ENCODE measurements at regions not wholly inside any gene's neighbourhood (a gene's known extent, or its start where the extent isn't known, plus 50 kb on each side); places are given as distances from the start of the nearest gene placed in this dataset.

DNA sequence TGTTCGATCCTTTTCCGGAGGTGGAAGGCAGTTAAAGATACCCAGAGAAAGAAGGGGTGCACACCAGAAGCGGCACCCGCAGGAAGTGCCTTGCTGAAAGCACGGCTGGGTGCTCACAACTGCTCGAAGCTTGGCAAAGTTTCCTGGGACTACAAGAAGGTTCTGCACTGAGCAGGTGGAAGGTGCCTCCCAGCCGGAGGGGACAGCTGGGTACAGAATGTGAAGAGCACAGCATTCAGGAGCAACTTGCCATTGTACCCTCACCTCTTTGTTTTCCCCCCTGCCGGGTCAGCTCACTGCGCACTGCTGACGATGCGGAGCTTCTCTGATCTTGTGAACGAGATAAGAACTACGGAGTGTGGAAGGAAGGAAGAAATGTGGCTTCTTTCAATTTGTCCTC lies 289.2 kb downstream of the FBXW7 start:
- no CpG with 5 or more reads among the region's 13 CpGs for WGBS (ENCODE audit: extremely low coverage, insufficient read length, low lambda C conversion rate)
- H4K8ac ChIP-seq (replicated peaks; ENCODE audit: insufficient read length, low read depth, low read length): no peak overlapping the region
- no peak overlapping the region for H3T11ph ChIP-seq (ENCODE audit: low read length)
- H3K79me2 ChIP-seq (ENCODE audit: insufficient read depth, low read length): no peaks in the 10 kb centered on the region
- no peak overlapping the region for H3K9ac ChIP-seq (ENCODE audit: extremely low read depth, insufficient read length, low read length)
- Mint-ChIP-seq H3K4me1 (peaks cover 9 to 10% of the 10 kb centered on the region in 2 experiments), H3K27me3 (ENCODE audit: low read depth) (no peaks in the 10 kb centered on the region; the same call in 1 of the 2 replicates), H3K27ac (no peak overlapping the region; a peak in 1 of 7 replicates), H3K4me3 (no peak overlapping the region), H3K36me3 (ENCODE audit: insufficient read depth in 1 of 3, low read depth in 3 of 3) (no peaks in the 10 kb centered on the region), H3K9me3 (no peaks in the 10 kb centered on the region)
- no peak overlapping the region for H3K27ac ChIP-seq (ENCODE audit: insufficient read length, low read depth, low read length)
- no peak overlapping the region for H2BK20ac ChIP-seq (ENCODE audit: low read depth, low read length, poor library complexity, severe bottlenecking)
- H3K23ac ChIP-seq (ENCODE audit: insufficient read length, low read depth, low read length): no peak overlapping the region
- H2AK5ac ChIP-seq (ENCODE audit: insufficient read length, low read length): no peak overlapping the region
- no peak overlapping the region for H3K4me2 ChIP-seq (ENCODE audit: insufficient read depth, insufficient read length, low read length)
- no peaks in the 10 kb centered on the region for H3K79me1 ChIP-seq (ENCODE audit: insufficient read depth, low read depth, low read length, poor library complexity, severe bottlenecking)
- H3K23me2 ChIP-seq (ENCODE audit: insufficient read length, low read depth, low read length, poor library complexity, severe bottlenecking): no peaks in the 10 kb centered on the region
- no peak for DNase-seq
- TF ChIP-seq, protein P1, sequence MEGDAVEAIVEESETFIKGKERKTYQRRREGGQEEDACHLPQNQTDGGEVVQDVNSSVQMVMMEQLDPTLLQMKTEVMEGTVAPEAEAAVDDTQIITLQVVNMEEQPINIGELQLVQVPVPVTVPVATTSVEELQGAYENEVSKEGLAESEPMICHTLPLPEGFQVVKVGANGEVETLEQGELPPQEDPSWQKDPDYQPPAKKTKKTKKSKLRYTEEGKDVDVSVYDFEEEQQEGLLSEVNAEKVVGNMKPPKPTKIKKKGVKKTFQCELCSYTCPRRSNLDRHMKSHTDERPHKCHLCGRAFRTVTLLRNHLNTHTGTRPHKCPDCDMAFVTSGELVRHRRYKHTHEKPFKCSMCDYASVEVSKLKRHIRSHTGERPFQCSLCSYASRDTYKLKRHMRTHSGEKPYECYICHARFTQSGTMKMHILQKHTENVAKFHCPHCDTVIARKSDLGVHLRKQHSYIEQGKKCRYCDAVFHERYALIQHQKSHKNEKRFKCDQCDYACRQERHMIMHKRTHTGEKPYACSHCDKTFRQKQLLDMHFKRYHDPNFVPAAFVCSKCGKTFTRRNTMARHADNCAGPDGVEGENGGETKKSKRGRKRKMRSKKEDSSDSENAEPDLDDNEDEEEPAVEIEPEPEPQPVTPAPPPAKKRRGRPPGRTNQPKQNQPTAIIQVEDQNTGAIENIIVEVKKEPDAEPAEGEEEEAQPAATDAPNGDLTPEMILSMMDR (conservative IDR thresholded peaks at IDR 0.05): no peak
- peaks cover 4% of the 10 kb centered on the region; the same call in 1 of the 2 replicates for H3K4me1 ChIP-seq (ENCODE audit: insufficient read depth, low read length)
- H3K56ac ChIP-seq (ENCODE audit: insufficient read length, low read depth, low read length): no peak overlapping the region
- H3K4ac ChIP-seq (ENCODE audit: low read depth, low read length): no peak overlapping the region
- no peaks in the 10 kb centered on the region for H4K20me1 ChIP-seq (ENCODE audit: control insufficient read depth, insufficient read depth, insufficient read length)
- no peak overlapping the region for H2BK5ac ChIP-seq (ENCODE audit: insufficient read length, low read length)
- no peak overlapping the region for H2BK15ac ChIP-seq (ENCODE audit: low read depth, low read length)
- H4K5ac ChIP-seq (ENCODE audit: insufficient read length, low read depth, low read length): no peak overlapping the region
- H2BK12ac ChIP-seq (ENCODE audit: insufficient read length, low read depth, low read length): no peak overlapping the region
- H2BK120ac ChIP-seq (ENCODE audit: low read depth, low read length, poor library complexity, severe bottlenecking): no peak overlapping the region
- H3K27me3 ChIP-seq (ENCODE audit: insufficient read depth, low read length): no peaks in the 10 kb centered on the region
- H2AFZ ChIP-seq (ENCODE audit: low read length): no peak overlapping the region
- no peaks in the 10 kb centered on the region for H3K9me3 ChIP-seq (ENCODE audit: control insufficient read depth, low read depth, low read length)
- no peak overlapping the region for H3K18ac ChIP-seq (ENCODE audit: insufficient read length, low read depth, low read length)
- H4K91ac ChIP-seq (ENCODE audit: insufficient read length, low read depth, low read length): no peak overlapping the region
- no peak overlapping the region for H3K14ac ChIP-seq (ENCODE audit: insufficient read depth, low read length)
